ENCODE measurements at regions not wholly inside any gene's neighbourhood (a gene's known extent, or its start where the extent isn't known, plus 50 kb on each side); places are given as distances from the start of the nearest gene placed in this dataset.

DNA sequence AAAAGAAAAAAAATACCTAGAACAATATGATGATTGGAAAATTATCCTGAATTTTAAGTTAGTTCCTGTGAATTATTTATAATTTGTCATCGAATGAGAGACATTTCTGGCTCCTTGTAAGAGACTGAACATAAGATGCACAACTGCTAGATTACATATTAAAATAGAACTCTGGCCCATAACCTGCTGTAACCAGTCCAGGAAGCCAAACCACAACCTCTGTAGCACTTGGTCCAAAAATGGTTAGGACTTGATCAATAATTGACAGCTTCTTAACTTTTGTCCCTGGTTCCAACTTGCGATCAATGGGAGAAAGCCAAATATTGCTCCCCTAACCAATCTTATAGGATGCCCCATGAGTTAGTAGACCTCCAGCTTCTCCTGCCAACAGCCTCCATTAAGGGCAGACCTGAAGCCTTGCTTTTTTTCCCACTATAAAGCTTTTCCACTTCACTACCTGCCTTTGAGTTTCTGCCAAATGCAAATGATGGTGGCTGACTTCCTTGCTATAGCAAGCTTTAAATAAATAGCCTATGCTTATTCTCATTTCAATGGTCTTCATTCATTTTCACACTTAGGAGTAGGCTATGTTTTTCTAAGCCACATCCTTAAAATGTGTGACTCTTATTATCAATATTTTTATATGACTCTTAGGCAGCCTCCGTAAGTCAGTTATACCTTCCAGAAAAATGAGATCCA lies 224.0 kb upstream of the ARHGEF26 start (continued):
- TF ChIP-seq, protein P1, sequence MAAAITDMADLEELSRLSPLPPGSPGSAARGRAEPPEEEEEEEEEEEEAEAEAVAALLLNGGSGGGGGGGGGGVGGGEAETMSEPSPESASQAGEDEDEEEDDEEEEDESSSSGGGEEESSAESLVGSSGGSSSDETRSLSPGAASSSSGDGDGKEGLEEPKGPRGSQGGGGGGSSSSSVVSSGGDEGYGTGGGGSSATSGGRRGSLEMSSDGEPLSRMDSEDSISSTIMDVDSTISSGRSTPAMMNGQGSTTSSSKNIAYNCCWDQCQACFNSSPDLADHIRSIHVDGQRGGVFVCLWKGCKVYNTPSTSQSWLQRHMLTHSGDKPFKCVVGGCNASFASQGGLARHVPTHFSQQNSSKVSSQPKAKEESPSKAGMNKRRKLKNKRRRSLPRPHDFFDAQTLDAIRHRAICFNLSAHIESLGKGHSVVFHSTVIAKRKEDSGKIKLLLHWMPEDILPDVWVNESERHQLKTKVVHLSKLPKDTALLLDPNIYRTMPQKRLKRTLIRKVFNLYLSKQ (tag by site-specific recombination; IDR thresholded peaks at IDR 0.05; ENCODE audit: borderline replicate concordance): no peak
- TF ChIP-seq, protein P2, sequence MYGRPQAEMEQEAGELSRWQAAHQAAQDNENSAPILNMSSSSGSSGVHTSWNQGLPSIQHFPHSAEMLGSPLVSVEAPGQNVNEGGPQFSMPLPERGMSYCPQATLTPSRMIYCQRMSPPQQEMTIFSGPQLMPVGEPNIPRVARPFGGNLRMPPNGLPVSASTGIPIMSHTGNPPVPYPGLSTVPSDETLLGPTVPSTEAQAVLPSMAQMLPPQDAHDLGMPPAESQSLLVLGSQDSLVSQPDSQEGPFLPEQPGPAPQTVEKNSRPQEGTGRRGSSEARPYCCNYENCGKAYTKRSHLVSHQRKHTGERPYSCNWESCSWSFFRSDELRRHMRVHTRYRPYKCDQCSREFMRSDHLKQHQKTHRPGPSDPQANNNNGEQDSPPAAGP (tag by site-specific recombination; IDR thresholded peaks at IDR 0.05): no peak
- TF ChIP-seq ZNF23 (tag by site-specific recombination; IDR thresholded peaks at IDR 0.05; ENCODE audit: borderline replicate concordance) (no peak), ZNF670 (tag by site-specific recombination; IDR thresholded peaks at IDR 0.05; ENCODE audit: low read depth) (no peak), IKZF3 (tag by site-specific recombination; IDR thresholded peaks at IDR 0.05) (no peak), ZNF423 (tag by site-specific recombination; IDR thresholded peaks at IDR 0.05) (no peak), ZNF2 (tag by site-specific recombination; IDR thresholded peaks at IDR 0.05) (no peak), ZNF248 (tag by site-specific recombination; IDR thresholded peaks at IDR 0.05) (no peak), WT1 (tag by site-specific recombination; IDR thresholded peaks at IDR 0.05) (no peak), ZFP69B (tag by site-specific recombination; IDR thresholded peaks at IDR 0.05) (no peak), ZNF274 (IDR thresholded peaks at IDR 0.05; ENCODE audit: low read length) (no peak), ZNF274 (tag by site-specific recombination; IDR thresholded peaks at IDR 0.05; ENCODE audit: borderline replicate concordance) (no peak)
- TF ChIP-seq, protein P3, sequence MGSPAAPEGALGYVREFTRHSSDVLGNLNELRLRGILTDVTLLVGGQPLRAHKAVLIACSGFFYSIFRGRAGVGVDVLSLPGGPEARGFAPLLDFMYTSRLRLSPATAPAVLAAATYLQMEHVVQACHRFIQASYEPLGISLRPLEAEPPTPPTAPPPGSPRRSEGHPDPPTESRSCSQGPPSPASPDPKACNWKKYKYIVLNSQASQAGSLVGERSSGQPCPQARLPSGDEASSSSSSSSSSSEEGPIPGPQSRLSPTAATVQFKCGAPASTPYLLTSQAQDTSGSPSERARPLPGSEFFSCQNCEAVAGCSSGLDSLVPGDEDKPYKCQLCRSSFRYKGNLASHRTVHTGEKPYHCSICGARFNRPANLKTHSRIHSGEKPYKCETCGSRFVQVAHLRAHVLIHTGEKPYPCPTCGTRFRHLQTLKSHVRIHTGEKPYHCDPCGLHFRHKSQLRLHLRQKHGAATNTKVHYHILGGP (tag by site-specific recombination; IDR thresholded peaks at IDR 0.05): no peak
- TF ChIP-seq, protein P4, sequence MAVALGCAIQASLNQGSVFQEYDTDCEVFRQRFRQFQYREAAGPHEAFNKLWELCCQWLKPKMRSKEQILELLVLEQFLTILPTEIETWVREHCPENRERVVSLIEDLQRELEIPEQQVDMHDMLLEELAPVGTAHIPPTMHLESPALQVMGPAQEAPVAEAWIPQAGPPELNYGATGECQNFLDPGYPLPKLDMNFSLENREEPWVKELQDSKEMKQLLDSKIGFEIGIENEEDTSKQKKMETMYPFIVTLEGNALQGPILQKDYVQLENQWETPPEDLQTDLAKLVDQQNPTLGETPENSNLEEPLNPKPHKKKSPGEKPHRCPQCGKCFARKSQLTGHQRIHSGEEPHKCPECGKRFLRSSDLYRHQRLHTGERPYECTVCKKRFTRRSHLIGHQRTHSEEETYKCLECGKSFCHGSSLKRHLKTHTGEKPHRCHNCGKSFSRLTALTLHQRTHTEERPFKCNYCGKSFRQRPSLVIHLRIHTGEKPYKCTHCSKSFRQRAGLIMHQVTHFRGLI (tag by site-specific recombination; IDR thresholded peaks at IDR 0.05): no peak

DNA sequence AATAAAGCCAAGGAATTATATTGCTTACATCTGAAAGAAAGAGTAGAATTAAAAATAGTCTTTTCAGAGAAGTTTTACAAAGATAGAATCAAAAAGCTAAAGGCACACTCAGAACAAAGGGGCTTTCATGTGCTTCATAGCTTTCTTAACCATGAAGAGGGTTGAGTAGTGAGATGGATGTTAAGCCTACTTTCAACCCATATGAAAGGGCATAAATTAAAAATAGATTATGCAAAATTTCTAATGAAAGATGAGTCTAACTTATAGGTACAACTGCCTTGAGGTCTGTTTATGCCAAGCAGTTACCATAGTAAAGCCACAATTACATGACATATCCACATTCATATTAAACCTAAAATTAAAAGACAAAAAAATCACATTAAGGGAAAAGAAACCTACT lies 223.3 kb upstream of the ARHGEF26 start:
- ChIA-PET CTCF (interaction anchor here (0.6 to 1.1 kb wide), 2 partner anchors 63 to 331 kb away, joined by 3 read pairs; no protein-coding TSS in a partner anchor), POLR2A (no interaction called here)
- H3K4me3 ChIP-seq (ENCODE audit: low read depth, low read length): no peak overlapping the region
- H3K27ac ChIP-seq (ENCODE audit: extremely low read depth, low read depth, low read length): no peak overlapping the region
- H3K36me3 ChIP-seq (ENCODE audit: control insufficient read depth in 2 of 2, insufficient read depth in 1 of 2, low read length in 2 of 2): no peaks in the 10 kb centered on the region
- H3K4me1 ChIP-seq (ENCODE audit: control insufficient read depth, insufficient read depth, low read length): no peaks in the 10 kb centered on the region
- no peaks in the 10 kb centered on the region for H3K9me3 ChIP-seq (ENCODE audit: control insufficient read depth, insufficient read depth, low read depth, low read length)
- TF ChIP-seq ZFP37 (tag by site-specific recombination; IDR thresholded peaks at IDR 0.05): no peak
- no peak for TF ChIP-seq ZNF571 (tag by site-specific recombination; IDR thresholded peaks at IDR 0.05)
- TF ChIP-seq, protein P5, sequence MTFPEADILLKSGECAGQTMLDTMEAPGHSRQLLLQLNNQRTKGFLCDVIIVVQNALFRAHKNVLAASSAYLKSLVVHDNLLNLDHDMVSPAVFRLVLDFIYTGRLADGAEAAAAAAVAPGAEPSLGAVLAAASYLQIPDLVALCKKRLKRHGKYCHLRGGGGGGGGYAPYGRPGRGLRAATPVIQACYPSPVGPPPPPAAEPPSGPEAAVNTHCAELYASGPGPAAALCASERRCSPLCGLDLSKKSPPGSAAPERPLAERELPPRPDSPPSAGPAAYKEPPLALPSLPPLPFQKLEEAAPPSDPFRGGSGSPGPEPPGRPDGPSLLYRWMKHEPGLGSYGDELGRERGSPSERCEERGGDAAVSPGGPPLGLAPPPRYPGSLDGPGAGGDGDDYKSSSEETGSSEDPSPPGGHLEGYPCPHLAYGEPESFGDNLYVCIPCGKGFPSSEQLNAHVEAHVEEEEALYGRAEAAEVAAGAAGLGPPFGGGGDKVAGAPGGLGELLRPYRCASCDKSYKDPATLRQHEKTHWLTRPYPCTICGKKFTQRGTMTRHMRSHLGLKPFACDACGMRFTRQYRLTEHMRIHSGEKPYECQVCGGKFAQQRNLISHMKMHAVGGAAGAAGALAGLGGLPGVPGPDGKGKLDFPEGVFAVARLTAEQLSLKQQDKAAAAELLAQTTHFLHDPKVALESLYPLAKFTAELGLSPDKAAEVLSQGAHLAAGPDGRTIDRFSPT (tag by site-specific recombination; IDR thresholded peaks at IDR 0.05): no peak
- TF ChIP-seq ZNF184 (tag by site-specific recombination; IDR thresholded peaks at IDR 0.05): no peak
- TF ChIP-seq, protein P6, sequence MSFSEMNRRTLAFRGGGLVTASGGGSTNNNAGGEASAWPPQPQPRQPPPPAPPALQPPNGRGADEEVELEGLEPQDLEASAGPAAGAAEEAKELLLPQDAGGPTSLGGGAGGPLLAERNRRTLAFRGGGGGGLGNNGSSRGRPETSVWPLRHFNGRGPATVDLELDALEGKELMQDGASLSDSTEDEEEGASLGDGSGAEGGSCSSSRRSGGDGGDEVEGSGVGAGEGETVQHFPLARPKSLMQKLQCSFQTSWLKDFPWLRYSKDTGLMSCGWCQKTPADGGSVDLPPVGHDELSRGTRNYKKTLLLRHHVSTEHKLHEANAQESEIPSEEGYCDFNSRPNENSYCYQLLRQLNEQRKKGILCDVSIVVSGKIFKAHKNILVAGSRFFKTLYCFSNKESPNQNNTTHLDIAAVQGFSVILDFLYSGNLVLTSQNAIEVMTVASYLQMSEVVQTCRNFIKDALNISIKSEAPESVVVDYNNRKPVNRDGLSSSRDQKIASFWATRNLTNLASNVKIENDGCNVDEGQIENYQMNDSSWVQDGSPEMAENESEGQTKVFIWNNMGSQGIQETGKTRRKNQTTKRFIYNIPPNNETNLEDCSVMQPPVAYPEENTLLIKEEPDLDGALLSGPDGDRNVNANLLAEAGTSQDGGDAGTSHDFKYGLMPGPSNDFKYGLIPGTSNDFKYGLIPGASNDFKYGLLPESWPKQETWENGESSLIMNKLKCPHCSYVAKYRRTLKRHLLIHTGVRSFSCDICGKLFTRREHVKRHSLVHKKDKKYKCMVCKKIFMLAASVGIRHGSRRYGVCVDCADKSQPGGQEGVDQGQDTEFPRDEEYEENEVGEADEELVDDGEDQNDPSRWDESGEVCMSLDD (tag by site-specific recombination; IDR thresholded peaks at IDR 0.05): no peak
- TF ChIP-seq ZNF600 (tag by site-specific recombination; IDR thresholded peaks at IDR 0.05): no peak
- TF ChIP-seq, protein P3 (tag by site-specific recombination; IDR thresholded peaks at IDR 0.05): no peak
- TF ChIP-seq SALL2 (tag by site-specific recombination; IDR thresholded peaks at IDR 0.05; ENCODE audit: borderline replicate concordance): no peak
- no peak for TF ChIP-seq KLF10 (tag by site-specific recombination; IDR thresholded peaks at IDR 0.05)
- TF ChIP-seq, protein P7, sequence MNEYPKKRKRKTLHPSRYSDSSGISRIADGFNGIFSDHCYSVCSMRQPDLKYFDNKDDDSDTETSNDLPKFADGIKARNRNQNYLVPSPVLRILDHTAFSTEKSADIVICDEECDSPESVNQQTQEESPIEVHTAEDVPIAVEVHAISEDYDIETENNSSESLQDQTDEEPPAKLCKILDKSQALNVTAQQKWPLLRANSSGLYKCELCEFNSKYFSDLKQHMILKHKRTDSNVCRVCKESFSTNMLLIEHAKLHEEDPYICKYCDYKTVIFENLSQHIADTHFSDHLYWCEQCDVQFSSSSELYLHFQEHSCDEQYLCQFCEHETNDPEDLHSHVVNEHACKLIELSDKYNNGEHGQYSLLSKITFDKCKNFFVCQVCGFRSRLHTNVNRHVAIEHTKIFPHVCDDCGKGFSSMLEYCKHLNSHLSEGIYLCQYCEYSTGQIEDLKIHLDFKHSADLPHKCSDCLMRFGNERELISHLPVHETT (tag by site-specific recombination; IDR thresholded peaks at IDR 0.05): no peak

All from HEK293 (cell line).